Loucy (cell line): ENCODE measurements at regions not wholly inside any gene's neighbourhood (a gene's known extent, or its start where the extent isn't known, plus 50 kb on each side); places are given as distances from the start of the nearest gene placed in this dataset.

Experiments used
- EZH2phosphoT487 ChIP-seq: fragments of 200-600 bp; IDR thresholded peaks from 2 replicates; pipeline ENCODE4 v1.6.1; 2018; ENCODE audit warnings: antibody characterized with exemption, mild to moderate bottlenecking, moderate library complexity, borderline replicate concordance
- TF ChIP-seq, protein P1 (sequence below): fragments of 200-600 bp; sonication (generic); conservative IDR thresholded peaks from 2 replicates; pipeline ENCODE4 v1.5.1; 2014; ENCODE audit warnings: mild to moderate bottlenecking, antibody characterized with exemption, low read length

DNA sequence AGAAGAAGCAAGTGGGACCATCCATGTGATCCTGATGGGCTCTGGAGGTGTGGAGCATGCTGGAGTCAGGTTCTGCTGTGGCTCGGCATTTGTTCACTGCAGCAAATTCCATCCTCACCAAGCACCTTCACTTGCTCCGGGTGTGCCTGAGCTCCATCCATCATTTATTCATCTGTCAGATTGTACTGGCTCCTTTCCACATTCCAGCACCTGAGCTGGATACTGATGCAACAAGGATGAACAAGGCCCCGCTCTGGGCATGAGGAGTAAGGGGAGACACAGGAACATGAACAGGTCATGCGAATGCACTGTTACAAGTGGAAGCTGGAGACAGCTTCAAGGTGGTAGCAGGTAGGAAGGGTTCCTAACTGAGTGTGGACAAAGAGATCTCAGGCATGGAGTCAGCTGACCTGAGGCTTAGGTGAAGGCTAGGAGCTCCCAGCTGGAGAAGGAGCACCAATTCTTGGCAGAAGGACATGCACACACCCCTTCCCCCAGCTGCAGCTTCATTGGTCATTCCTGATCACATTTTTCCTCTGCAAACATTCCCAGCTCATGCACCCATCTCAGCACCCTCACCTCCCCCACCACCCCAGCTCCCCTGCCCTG lies 133.7 kb upstream of the ZMIZ1 start:
- TF ChIP-seq, protein P1, sequence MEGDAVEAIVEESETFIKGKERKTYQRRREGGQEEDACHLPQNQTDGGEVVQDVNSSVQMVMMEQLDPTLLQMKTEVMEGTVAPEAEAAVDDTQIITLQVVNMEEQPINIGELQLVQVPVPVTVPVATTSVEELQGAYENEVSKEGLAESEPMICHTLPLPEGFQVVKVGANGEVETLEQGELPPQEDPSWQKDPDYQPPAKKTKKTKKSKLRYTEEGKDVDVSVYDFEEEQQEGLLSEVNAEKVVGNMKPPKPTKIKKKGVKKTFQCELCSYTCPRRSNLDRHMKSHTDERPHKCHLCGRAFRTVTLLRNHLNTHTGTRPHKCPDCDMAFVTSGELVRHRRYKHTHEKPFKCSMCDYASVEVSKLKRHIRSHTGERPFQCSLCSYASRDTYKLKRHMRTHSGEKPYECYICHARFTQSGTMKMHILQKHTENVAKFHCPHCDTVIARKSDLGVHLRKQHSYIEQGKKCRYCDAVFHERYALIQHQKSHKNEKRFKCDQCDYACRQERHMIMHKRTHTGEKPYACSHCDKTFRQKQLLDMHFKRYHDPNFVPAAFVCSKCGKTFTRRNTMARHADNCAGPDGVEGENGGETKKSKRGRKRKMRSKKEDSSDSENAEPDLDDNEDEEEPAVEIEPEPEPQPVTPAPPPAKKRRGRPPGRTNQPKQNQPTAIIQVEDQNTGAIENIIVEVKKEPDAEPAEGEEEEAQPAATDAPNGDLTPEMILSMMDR = no peak
- TF ChIP-seq EZH2phosphoT487 = no peak
